HEK293 (cell line): ENCODE measurements at regions not wholly inside any gene's neighbourhood (a gene's known extent, or its start where the extent isn't known, plus 50 kb on each side); places are given as distances from the start of the nearest gene placed in this dataset.

Source experiments
- CTCF ChIA-PET: fragments of 350-600 bp; formaldehyde crosslinking; extraction: SDS; loops from one replicate; lab custom pipeline; 2021; ENCODE audit warnings: antibody characterized with exemption; lab: Yijun Ruan, JAX
- POLR2A ChIA-PET: fragments of 300-600 bp; formaldehyde crosslinking; extraction: SDS; loops from one replicate; lab custom pipeline; 2020; ENCODE audit warnings: antibody characterized with exemption, inconsistent platforms; lab: Yijun Ruan, JAX
- H3K27ac ChIP-seq: fragments of 200-500 bp; sonication (Bioruptor generic); 2 replicates; pipeline ENCODE4 v1.5.1; 2014; ENCODE audit warnings: low read depth, low read length, control low read depth, inconsistent platforms; ENCODE audit errors: extremely low read depth
- H3K36me3 ChIP-seq, 2 experiments: fragments of 200-500 bp in 1 of 2; sonication (Bioruptor generic) in 1 of 2; 1 replicate in 1 of 2; 2 replicates in 1 of 2; pipeline ENCODE4 v1.5.1; 2014 to 2017; ENCODE audit warnings: inconsistent platforms in 2 of 2, low read length in 2 of 2; ENCODE audit not compliant: control insufficient read depth in 2 of 2, insufficient read depth in 1 of 2
- H3K4me1 ChIP-seq: fragments of 200-500 bp; sonication (Bioruptor generic); 2 replicates; pipeline ENCODE4 v1.5.1; 2014; ENCODE audit warnings: mild to moderate bottlenecking, low read length, inconsistent platforms; ENCODE audit not compliant: control insufficient read depth, insufficient read depth
- H3K4me3 ChIP-seq: 2 replicates; pipeline ENCODE4 v1.5.1; 2011; ENCODE audit warnings: low read depth, mild to moderate bottlenecking, control low read depth, low read length, moderate library complexity
- H3K9me3 ChIP-seq: fragments of 200-500 bp; sonication (Bioruptor generic); 2 replicates; pipeline ENCODE4 v1.5.1; 2014; ENCODE audit warnings: low read depth, low read length, inconsistent platforms; ENCODE audit not compliant: control insufficient read depth, insufficient read depth
- ATF2 ChIP-seq: fragments of 450-650 bp; formaldehyde crosslinking; IDR thresholded peaks from 2 replicates; pipeline ENCODE4 v1.5.1; 2016; ENCODE audit warnings: missing biosample characterization, missing genetic modification characterization, low read depth
- PRDM1 ChIP-seq: fragments of 450-650 bp; formaldehyde crosslinking; IDR thresholded peaks from 2 replicates; pipeline ENCODE4; 2016; ENCODE audit warnings: missing biosample characterization, missing genetic modification characterization
- SP7 ChIP-seq: fragments of 450-650 bp; formaldehyde crosslinking; IDR thresholded peaks from 2 replicates; pipeline ENCODE4 v1.5.1; 2016; ENCODE audit warnings: missing biosample characterization, missing genetic modification characterization
- ZBTB17 ChIP-seq: fragments of 450-650 bp; formaldehyde crosslinking; IDR thresholded peaks from 2 replicates; pipeline ENCODE4 v1.5.1; 2016; ENCODE audit warnings: missing biosample characterization, missing genetic modification characterization
- ZBTB6 ChIP-seq: fragments of 450-650 bp; formaldehyde crosslinking; IDR thresholded peaks from 2 replicates; pipeline ENCODE4 v1.5.1; 2017; ENCODE audit warnings: missing biosample characterization, missing genetic modification characterization
- ZBTB8A ChIP-seq: fragments of 450-650 bp; formaldehyde crosslinking; IDR thresholded peaks from 2 replicates; pipeline ENCODE4 v1.5.1; 2016; ENCODE audit warnings: missing biosample characterization, missing genetic modification characterization
- ZEB2 ChIP-seq: fragments of 450-650 bp; formaldehyde crosslinking; IDR thresholded peaks from 2 replicates; pipeline ENCODE4 v1.5.1; 2016; ENCODE audit warnings: missing biosample characterization, missing genetic modification characterization
- ZNF133 ChIP-seq: fragments of 450-650 bp; formaldehyde crosslinking; IDR thresholded peaks from 2 replicates; pipeline ENCODE4 v1.5.1; 2016; ENCODE audit warnings: missing biosample characterization, missing genetic modification characterization
- ZNF169 ChIP-seq: fragments of 450-650 bp; formaldehyde crosslinking; IDR thresholded peaks from 2 replicates; pipeline ENCODE4 v1.5.1; 2016; ENCODE audit warnings: missing biosample characterization, missing genetic modification characterization
- ZNF2 ChIP-seq: fragments of 450-650 bp; formaldehyde crosslinking; IDR thresholded peaks from 2 replicates; pipeline ENCODE4 v1.5.1; 2016; ENCODE audit warnings: missing biosample characterization, missing genetic modification characterization
- ZNF202 ChIP-seq: fragments of 450-650 bp; formaldehyde crosslinking; IDR thresholded peaks from 2 replicates; pipeline ENCODE4 v1.5.1; 2016; ENCODE audit warnings: missing biosample characterization, missing genetic modification characterization, borderline replicate concordance
- ZNF302 ChIP-seq: fragments of 450-650 bp; formaldehyde crosslinking; IDR thresholded peaks from 2 replicates; pipeline ENCODE4 v1.5.1; 2016; ENCODE audit warnings: missing biosample characterization, missing genetic modification characterization, low read depth
- ZNF335 ChIP-seq: fragments of 450-650 bp; formaldehyde crosslinking; conservative IDR thresholded peaks from 2 replicates; pipeline ENCODE4 v1.5.1; 2016; ENCODE audit warnings: missing biosample characterization, missing genetic modification characterization
- ZNF433 ChIP-seq: fragments of 450-650 bp; formaldehyde crosslinking; IDR thresholded peaks from 2 replicates; pipeline ENCODE4 v1.5.1; 2016; ENCODE audit warnings: missing biosample characterization, missing genetic modification characterization, low read depth
- ZNF473 ChIP-seq: fragments of 450-650 bp; formaldehyde crosslinking; IDR thresholded peaks from 2 replicates; pipeline ENCODE4 v1.5.1; 2017; ENCODE audit warnings: missing biosample characterization, missing genetic modification characterization
- ZNF585B ChIP-seq: fragments of 450-650 bp; formaldehyde crosslinking; IDR thresholded peaks from 2 replicates; pipeline ENCODE4 v1.5.1; 2016; ENCODE audit warnings: missing biosample characterization, missing genetic modification characterization
- ZNF791 ChIP-seq: fragments of 450-650 bp; formaldehyde crosslinking; IDR thresholded peaks from 2 replicates; pipeline ENCODE4 v1.5.1; 2016; ENCODE audit warnings: missing biosample characterization, missing genetic modification characterization
- ZSCAN16 ChIP-seq: fragments of 450-650 bp; formaldehyde crosslinking; IDR thresholded peaks from 2 replicates; pipeline ENCODE4 v1.5.1; 2016; ENCODE audit warnings: missing biosample characterization, missing genetic modification characterization
- ZSCAN4 ChIP-seq: fragments of 450-650 bp; formaldehyde crosslinking; IDR thresholded peaks from 2 replicates; pipeline ENCODE4 v1.5.1; 2017; ENCODE audit warnings: missing biosample characterization, missing genetic modification characterization
- TF ChIP-seq, protein P1 (sequence below): fragments of 450-650 bp; formaldehyde crosslinking; IDR thresholded peaks from 2 replicates; pipeline ENCODE4 v1.5.1; 2016; ENCODE audit warnings: missing biosample characterization, missing genetic modification characterization
- TF ChIP-seq, protein P2 (sequence below): fragments of 450-650 bp; formaldehyde crosslinking; conservative IDR thresholded peaks from 2 replicates; pipeline ENCODE4 v1.5.1; 2016; ENCODE audit warnings: low read depth, missing biosample characterization, missing genetic modification characterization
- TF ChIP-seq, protein P3 (sequence below): fragments of 450-650 bp; formaldehyde crosslinking; IDR thresholded peaks from 2 replicates; pipeline ENCODE4 v1.5.1; 2017; ENCODE audit warnings: missing biosample characterization, missing genetic modification characterization
- TF ChIP-seq, protein P4 (sequence below): fragments of 450-650 bp; formaldehyde crosslinking; IDR thresholded peaks from 2 replicates; pipeline ENCODE4 v1.5.1; 2016; ENCODE audit warnings: missing biosample characterization, missing genetic modification characterization

DNA sequence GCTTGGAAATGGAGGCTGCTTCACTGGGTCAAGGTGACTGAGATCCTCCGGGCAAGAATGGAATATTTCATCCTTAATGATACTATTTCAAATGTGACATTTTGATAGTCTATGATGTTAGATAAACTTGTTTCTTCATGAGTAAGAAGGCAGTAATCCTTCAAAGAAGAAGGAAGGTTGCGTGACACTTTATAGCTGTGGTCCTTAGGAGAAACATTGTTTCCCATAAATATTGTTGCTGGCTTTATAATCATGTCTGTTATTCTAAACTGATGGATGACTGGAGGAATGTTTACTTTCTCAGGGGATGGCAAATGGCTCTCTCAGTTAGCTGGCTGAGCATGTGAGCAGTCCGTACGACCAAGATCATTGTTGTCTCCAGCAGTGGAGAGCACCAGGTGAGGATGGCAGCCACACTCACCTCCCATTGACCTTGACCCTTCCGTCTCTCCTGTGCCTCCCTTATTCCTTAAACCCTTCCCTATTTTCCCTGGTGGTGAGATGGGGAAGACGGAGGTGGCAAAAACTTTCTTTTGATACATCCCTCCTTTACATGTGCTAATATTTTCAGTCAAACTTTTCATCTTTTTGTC is 171.2 kb upstream of the OLIG3 start:
- Histone ChIP-seq H3K4me3 (no peak overlapping the region), H3K27ac (peak overlapping the region; percentile 59), H3K9me3 (no peaks in the 10 kb centered on the region), H3K4me1 (peaks cover 20% of the 10 kb centered on the region), H3K36me3 (no peaks in the 10 kb centered on the region)
- ChIA-PET CTCF (interaction anchor here (0.7 to 1.4 kb wide), 3 partner anchors 13 to 70 kb away, joined by 3 to 10 read pairs (median 4); no protein-coding TSS in a partner anchor), POLR2A (interaction anchor here (0.6 kb wide), 1 partner anchor 9 kb away, joined by 9 read pairs; no protein-coding TSS in a partner anchor)
- no peak for TF ChIP-seq PRDM1 (tag by site-specific recombination)
- TF ChIP-seq, protein P1, sequence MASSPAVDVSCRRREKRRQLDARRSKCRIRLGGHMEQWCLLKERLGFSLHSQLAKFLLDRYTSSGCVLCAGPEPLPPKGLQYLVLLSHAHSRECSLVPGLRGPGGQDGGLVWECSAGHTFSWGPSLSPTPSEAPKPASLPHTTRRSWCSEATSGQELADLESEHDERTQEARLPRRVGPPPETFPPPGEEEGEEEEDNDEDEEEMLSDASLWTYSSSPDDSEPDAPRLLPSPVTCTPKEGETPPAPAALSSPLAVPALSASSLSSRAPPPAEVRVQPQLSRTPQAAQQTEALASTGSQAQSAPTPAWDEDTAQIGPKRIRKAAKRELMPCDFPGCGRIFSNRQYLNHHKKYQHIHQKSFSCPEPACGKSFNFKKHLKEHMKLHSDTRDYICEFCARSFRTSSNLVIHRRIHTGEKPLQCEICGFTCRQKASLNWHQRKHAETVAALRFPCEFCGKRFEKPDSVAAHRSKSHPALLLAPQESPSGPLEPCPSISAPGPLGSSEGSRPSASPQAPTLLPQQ (tag by site-specific recombination) = peak; percentile 53; the same call in 1 of the 2 replicates
- no peak for TF ChIP-seq ZNF791
- peak; percentile 74 for TF ChIP-seq ZBTB8A (tag by site-specific recombination)
- peak; percentile 77 for TF ChIP-seq ZBTB6 (tag by site-specific recombination)
- peak; percentile 96 for TF ChIP-seq ZEB2 (tag by site-specific recombination)
- TF ChIP-seq, protein P2, sequence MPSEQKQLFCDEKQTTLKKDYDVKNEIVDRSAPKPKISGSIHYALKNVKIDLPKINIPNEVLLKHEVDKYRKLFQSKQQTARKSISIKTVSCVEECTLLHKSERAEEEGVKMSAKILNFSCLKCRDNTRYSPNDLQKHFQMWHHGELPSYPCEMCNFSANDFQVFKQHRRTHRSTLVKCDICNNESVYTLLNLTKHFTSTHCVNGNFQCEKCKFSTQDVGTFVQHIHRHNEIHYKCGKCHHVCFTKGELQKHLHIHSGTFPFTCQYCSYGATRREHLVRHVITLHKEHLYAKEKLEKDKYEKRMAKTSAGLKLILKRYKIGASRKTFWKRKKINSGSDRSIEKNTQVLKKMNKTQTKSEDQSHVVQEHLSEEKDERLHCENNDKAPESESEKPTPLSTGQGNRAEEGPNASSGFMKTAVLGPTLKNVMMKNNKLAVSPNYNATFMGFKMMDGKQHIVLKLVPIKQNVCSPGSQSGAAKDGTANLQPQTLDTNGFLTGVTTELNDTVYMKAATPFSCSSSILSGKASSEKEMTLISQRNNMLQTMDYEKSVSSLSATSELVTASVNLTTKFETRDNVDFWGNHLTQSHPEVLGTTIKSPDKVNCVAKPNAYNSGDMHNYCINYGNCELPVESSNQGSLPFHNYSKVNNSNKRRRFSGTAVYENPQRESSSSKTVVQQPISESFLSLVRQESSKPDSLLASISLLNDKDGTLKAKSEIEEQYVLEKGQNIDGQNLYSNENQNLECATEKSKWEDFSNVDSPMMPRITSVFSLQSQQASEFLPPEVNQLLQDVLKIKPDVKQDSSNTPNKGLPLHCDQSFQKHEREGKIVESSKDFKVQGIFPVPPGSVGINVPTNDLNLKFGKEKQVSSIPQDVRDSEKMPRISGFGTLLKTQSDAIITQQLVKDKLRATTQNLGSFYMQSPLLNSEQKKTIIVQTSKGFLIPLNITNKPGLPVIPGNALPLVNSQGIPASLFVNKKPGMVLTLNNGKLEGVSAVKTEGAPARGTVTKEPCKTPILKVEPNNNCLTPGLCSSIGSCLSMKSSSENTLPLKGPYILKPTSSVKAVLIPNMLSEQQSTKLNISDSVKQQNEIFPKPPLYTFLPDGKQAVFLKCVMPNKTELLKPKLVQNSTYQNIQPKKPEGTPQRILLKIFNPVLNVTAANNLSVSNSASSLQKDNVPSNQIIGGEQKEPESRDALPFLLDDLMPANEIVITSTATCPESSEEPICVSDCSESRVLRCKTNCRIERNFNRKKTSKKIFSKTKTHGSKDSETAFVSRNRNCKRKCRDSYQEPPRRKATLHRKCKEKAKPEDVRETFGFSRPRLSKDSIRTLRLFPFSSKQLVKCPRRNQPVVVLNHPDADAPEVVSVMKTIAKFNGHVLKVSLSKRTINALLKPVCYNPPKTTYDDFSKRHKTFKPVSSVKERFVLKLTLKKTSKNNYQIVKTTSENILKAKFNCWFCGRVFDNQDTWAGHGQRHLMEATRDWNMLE (tag by site-specific recombination) = peak; percentile 64
- peak; percentile 57; the same call in 1 of the 2 replicates for TF ChIP-seq ZSCAN16 (tag by site-specific recombination)
- TF ChIP-seq ZNF202 (tag by site-specific recombination) = no peak
- peak; percentile 79; the same call in 1 of the 2 replicates for TF ChIP-seq ZNF302
- TF ChIP-seq, protein P3, sequence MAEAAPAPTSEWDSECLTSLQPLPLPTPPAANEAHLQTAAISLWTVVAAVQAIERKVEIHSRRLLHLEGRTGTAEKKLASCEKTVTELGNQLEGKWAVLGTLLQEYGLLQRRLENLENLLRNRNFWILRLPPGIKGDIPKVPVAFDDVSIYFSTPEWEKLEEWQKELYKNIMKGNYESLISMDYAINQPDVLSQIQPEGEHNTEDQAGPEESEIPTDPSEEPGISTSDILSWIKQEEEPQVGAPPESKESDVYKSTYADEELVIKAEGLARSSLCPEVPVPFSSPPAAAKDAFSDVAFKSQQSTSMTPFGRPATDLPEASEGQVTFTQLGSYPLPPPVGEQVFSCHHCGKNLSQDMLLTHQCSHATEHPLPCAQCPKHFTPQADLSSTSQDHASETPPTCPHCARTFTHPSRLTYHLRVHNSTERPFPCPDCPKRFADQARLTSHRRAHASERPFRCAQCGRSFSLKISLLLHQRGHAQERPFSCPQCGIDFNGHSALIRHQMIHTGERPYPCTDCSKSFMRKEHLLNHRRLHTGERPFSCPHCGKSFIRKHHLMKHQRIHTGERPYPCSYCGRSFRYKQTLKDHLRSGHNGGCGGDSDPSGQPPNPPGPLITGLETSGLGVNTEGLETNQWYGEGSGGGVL (tag by site-specific recombination) = peak; percentile 24; the same call in 1 of the 2 replicates
- TF ChIP-seq, protein P4, sequence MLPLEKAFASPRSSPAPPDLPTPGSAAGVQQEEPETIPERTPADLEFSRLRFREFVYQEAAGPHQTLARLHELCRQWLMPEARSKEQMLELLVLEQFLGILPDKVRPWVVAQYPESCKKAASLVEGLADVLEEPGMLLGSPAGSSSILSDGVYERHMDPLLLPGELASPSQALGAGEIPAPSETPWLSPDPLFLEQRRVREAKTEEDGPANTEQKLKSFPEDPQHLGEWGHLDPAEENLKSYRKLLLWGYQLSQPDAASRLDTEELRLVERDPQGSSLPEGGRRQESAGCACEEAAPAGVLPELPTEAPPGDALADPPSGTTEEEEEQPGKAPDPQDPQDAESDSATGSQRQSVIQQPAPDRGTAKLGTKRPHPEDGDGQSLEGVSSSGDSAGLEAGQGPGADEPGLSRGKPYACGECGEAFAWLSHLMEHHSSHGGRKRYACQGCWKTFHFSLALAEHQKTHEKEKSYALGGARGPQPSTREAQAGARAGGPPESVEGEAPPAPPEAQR (tag by site-specific recombination) = peak; percentile 79; the same call in 1 of the 2 replicates
- TF ChIP-seq ZNF2 (tag by site-specific recombination) = peak; percentile 75; the same call in 1 of the 2 replicates
- no peak for TF ChIP-seq ZNF133
- peak; percentile 98 for TF ChIP-seq SP7 (tag by site-specific recombination)
- TF ChIP-seq ZBTB17 (tag by site-specific recombination) = peak; percentile 42; the same call in 1 of the 2 replicates
- no peak for TF ChIP-seq ZNF433
- TF ChIP-seq ATF2 (tag by site-specific recombination) = peak; percentile 77
- no peak for TF ChIP-seq ZNF169 (tag by site-specific recombination)
- 0 out of 2 replicates have a peak, but pooled peaks have one; percentile 45 for TF ChIP-seq ZSCAN4
- peak; percentile 13; the same call in 1 of the 2 replicates for TF ChIP-seq ZNF335 (tag by site-specific recombination)
- TF ChIP-seq ZNF585B (tag by site-specific recombination) = no peak
- no peak for TF ChIP-seq ZNF473 (tag by site-specific recombination)
